ENCODE measurements at regions not wholly inside any gene's neighbourhood (a gene's known extent, or its start where the extent isn't known, plus 50 kb on each side); places are given as distances from the start of the nearest gene placed in this dataset.

DNA sequence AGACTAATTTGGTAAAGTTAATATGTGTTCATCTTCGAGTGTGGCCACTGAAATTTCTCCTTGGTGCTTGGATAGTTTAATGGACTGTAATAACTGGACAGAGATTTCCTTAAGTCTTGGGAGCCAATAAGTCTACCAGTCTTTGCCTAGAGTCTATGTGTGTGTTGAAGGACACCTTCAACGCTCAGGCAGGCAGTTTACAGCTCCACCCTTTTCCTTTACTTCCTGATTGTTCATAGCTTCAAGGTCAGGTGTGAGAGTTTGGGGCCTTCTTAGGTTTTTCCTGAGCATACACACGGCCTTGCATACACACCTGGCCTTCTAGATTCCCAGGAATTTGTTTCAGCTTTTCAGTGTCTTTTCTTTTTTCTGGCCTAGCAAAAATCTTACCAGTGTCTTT, 355.3 kb upstream of the AMOT start:
- Histone ChIP-seq H3K27me3 (ENCODE audit: control insufficient read depth in 1 of 2, insufficient read depth in 2 of 2, low read length in 2 of 2) (no peaks in the 10 kb centered on the region), H3K4me2 (ENCODE audit: low read depth, low read length) (no peak overlapping the region), H3K9me3 (ENCODE audit: low read length) (no peaks in the 10 kb centered on the region), H4K20me1 (ENCODE audit: insufficient read depth, low read length) (no peaks in the 10 kb centered on the region), H2AFZ (ENCODE audit: low read length) (no peak overlapping the region), H3K36me3 (replicated peaks in 1 of 2; ENCODE audit: control insufficient read depth in 1 of 2, insufficient read depth in 2 of 2, low read length in 2 of 2) (no peaks in the 10 kb centered on the region), H3K9ac (ENCODE audit: insufficient read depth, low read depth, low read length) (no peak overlapping the region), H3K27ac (ENCODE audit: extremely low read length, insufficient read depth, low read length) (no peak overlapping the region), H3K4me3 (replicated peaks in 1 of 3; ENCODE audit: insufficient read depth in 1 of 3, low read depth in 2 of 3, low read length in 3 of 3) (no peak overlapping the region), H3K79me2 (ENCODE audit: insufficient read depth, low read length) (no peaks in the 10 kb centered on the region), H3K4me1 (ENCODE audit: insufficient read depth, low read length) (no peaks in the 10 kb centered on the region)
- TF ChIP-seq, protein P1, sequence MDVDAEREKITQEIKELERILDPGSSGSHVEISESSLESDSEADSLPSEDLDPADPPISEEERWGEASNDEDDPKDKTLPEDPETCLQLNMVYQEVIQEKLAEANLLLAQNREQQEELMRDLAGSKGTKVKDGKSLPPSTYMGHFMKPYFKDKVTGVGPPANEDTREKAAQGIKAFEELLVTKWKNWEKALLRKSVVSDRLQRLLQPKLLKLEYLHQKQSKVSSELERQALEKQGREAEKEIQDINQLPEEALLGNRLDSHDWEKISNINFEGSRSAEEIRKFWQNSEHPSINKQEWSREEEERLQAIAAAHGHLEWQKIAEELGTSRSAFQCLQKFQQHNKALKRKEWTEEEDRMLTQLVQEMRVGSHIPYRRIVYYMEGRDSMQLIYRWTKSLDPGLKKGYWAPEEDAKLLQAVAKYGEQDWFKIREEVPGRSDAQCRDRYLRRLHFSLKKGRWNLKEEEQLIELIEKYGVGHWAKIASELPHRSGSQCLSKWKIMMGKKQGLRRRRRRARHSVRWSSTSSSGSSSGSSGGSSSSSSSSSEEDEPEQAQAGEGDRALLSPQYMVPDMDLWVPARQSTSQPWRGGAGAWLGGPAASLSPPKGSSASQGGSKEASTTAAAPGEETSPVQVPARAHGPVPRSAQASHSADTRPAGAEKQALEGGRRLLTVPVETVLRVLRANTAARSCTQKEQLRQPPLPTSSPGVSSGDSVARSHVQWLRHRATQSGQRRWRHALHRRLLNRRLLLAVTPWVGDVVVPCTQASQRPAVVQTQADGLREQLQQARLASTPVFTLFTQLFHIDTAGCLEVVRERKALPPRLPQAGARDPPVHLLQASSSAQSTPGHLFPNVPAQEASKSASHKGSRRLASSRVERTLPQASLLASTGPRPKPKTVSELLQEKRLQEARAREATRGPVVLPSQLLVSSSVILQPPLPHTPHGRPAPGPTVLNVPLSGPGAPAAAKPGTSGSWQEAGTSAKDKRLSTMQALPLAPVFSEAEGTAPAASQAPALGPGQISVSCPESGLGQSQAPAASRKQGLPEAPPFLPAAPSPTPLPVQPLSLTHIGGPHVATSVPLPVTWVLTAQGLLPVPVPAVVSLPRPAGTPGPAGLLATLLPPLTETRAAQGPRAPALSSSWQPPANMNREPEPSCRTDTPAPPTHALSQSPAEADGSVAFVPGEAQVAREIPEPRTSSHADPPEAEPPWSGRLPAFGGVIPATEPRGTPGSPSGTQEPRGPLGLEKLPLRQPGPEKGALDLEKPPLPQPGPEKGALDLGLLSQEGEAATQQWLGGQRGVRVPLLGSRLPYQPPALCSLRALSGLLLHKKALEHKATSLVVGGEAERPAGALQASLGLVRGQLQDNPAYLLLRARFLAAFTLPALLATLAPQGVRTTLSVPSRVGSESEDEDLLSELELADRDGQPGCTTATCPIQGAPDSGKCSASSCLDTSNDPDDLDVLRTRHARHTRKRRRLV (CRISPR knock-in tag; IDR thresholded peaks at IDR 0.05): no peak
- TF ChIP-seq ZNF549 (CRISPR knock-in tag; IDR thresholded peaks at IDR 0.05): no peak
- ChIA-PET CTCF (ENCODE audit: low intra/inter-chr PET ratio, low total read pairs) (no interaction called here), POLR2A (no interaction called here)
- WGBS (ENCODE audit: low lambda C conversion rate): 5% methylated on average over 3 of the region's 3 CpGs
- no peak for FAIRE-seq
- DNase-seq (ENCODE audit: low spot score): no peak
- no peak for ATAC-seq
- no TSS peak for BruUV-seq (replicated peaks)
- intact Hi-C loops (cut with micrococcal nuclease; ENCODE audit: unreplicated experiment) (no loop called here), in situ Hi-C loops (cut with HindIII; ENCODE audit: extremely low pct_ligation_motif_present, low pct_unique_long_range_greater_than_20kb) (no loop called here)

DNA sequence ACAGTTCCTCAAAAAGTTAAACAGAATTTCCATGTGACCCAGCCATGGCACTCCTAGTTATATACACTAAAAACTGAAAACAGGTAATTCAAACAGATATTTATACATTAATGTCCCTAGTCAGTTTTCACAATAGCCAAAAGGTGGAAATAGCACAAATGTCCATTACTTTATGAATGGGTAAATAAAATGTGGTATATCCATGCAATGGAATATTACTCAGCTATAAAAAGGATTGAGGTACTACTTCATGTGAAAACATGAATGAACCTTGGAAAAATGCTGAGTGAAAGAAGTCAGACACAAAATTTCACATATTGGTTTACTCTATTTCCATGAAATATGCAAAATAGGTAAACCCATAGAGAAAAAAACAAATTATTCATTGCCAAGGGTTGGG, 351.8 kb upstream of the AMOT start:
- ATAC-seq: no peak
- no peaks in the 10 kb centered on the region for H3K9me3 ChIP-seq (ENCODE audit: low read length)
- H3K9ac ChIP-seq (ENCODE audit: insufficient read depth, low read depth, low read length): no peak overlapping the region
- ChIA-PET CTCF (ENCODE audit: low intra/inter-chr PET ratio, low total read pairs) (no interaction called here), POLR2A (no interaction called here)
- H2AFZ ChIP-seq (ENCODE audit: low read length): no peak overlapping the region
- no peaks in the 10 kb centered on the region for H3K27me3 ChIP-seq (ENCODE audit: control insufficient read depth in 1 of 2, insufficient read depth in 2 of 2, low read length in 2 of 2)
- no peaks in the 10 kb centered on the region for H3K79me2 ChIP-seq (ENCODE audit: insufficient read depth, low read length)
- no peaks in the 10 kb centered on the region for H3K36me3 ChIP-seq (replicated peaks in 1 of 2; ENCODE audit: control insufficient read depth in 1 of 2, insufficient read depth in 2 of 2, low read length in 2 of 2)
- DNase-seq (ENCODE audit: low spot score): no peak
- no peak overlapping the region for H3K4me2 ChIP-seq (ENCODE audit: low read depth, low read length)
- in situ Hi-C loops (cut with HindIII; ENCODE audit: extremely low pct_ligation_motif_present, low pct_unique_long_range_greater_than_20kb): no loop called here
- no peak for FAIRE-seq
- intact Hi-C loops (cut with micrococcal nuclease; ENCODE audit: unreplicated experiment): no loop called here
- BruUV-seq (replicated peaks): no TSS peak
- H3K4me3 ChIP-seq (replicated peaks in 1 of 3; ENCODE audit: insufficient read depth in 1 of 3, low read depth in 2 of 3, low read length in 3 of 3): no peak overlapping the region
- H3K4me1 ChIP-seq (ENCODE audit: insufficient read depth, low read length): no peaks in the 10 kb centered on the region
- H4K20me1 ChIP-seq (ENCODE audit: insufficient read depth, low read length): no peaks in the 10 kb centered on the region
- H3K27ac ChIP-seq (ENCODE audit: extremely low read length, insufficient read depth, low read length): no peak overlapping the region
- TF ChIP-seq ZNF180 (CRISPR knock-in tag; IDR thresholded peaks at IDR 0.05; ENCODE audit: borderline replicate concordance, low read depth) (no peak), ZNF138 (CRISPR knock-in tag; IDR thresholded peaks at IDR 0.05; ENCODE audit: low read depth) (no peak), ZNF530 (CRISPR knock-in tag; IDR thresholded peaks at IDR 0.05; ENCODE audit: low read depth) (no peak), ZBTB3 (CRISPR knock-in tag; IDR thresholded peaks at IDR 0.05; ENCODE audit: borderline replicate concordance, low read depth) (no peak), ZNF337 (CRISPR knock-in tag; IDR thresholded peaks at IDR 0.05; ENCODE audit: borderline replicate concordance, low read depth) (no peak)
- TF ChIP-seq, protein P2, sequence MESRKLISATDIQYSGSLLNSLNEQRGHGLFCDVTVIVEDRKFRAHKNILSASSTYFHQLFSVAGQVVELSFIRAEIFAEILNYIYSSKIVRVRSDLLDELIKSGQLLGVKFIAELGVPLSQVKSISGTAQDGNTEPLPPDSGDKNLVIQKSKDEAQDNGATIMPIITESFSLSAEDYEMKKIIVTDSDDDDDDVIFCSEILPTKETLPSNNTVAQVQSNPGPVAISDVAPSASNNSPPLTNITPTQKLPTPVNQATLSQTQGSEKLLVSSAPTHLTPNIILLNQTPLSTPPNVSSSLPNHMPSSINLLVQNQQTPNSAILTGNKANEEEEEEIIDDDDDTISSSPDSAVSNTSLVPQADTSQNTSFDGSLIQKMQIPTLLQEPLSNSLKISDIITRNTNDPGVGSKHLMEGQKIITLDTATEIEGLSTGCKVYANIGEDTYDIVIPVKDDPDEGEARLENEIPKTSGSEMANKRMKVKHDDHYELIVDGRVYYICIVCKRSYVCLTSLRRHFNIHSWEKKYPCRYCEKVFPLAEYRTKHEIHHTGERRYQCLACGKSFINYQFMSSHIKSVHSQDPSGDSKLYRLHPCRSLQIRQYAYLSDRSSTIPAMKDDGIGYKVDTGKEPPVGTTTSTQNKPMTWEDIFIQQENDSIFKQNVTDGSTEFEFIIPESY (CRISPR knock-in tag; IDR thresholded peaks at IDR 0.05): no peak
